Stimulated activated CD4-positive, alpha-beta T cell treated with anti-CD3 and anti-CD28 coated beads, Interleukin-12 subunit alpha, Interleukin-12 subunit beta, amount 100 ng/mL, for 48 hours (primary cell): ENCODE measurements at regions not wholly inside any gene's neighbourhood (a gene's known extent, or its start where the extent isn't known, plus 50 kb on each side); places are given as distances from the start of the nearest gene placed in this dataset.

Source experiments
- DNase-seq, 3 donors: peaks; one replicate each; pipeline ENCODE4 v3.0.0-alpha.2; 2020; ENCODE audit warnings: low read depth in 2 of 3, low spot score in 1 of 3

DNA sequence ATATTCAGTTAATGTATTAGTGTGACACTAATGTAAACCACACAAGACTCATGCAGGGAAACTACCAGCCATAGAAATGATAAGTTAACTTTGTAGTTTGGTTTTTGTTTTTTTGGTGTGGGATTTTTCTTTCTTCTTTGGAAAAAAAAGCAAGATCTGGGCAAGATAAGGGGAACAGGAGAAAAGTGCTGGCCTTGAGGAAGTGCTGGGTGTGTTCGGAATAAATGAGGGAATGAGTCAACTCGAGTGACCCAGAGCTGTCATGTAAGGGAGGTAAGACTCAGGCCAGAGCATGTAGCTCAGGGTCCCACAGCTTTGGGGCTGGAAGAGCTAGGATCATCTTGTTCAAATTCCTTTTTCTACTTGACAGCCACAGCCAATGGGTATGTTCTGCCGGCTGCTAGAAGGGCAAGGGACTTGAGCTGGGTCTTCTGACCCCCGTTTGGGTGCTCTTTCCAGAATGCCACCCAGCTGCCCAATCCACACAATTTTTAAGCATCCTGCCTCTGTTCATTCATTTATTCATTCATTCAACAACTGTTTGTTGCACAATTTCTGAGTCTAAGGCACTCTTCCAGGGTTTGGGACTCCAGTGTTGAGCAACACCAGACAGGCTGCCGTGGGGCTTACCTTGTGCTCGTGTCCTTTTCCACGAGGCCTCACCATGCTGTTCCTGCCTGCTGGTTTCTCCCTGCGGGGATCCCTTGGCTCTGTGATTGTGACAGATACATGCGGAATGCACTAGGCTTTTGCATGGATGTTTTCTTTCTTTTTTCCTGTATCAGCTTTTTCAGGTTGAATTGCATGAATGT, 54.5 kb downstream of the CLDN34 start:
- no peak for DNase-seq

DNA sequence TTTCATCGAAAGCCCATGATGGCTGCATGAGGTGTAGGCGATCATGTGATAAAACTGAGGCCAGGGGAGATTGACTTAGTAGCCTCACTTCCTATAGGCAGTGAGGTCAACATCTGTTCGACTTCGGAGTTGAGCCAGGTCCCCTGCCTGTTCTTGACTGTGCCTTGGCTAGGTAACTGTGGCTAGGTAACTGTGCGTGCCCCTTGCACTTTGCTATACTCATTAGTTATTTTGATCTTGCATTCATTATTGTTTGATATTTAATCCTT, 55.0 kb downstream of the CLDN34 start:
- DNase-seq: no peak

DNA sequence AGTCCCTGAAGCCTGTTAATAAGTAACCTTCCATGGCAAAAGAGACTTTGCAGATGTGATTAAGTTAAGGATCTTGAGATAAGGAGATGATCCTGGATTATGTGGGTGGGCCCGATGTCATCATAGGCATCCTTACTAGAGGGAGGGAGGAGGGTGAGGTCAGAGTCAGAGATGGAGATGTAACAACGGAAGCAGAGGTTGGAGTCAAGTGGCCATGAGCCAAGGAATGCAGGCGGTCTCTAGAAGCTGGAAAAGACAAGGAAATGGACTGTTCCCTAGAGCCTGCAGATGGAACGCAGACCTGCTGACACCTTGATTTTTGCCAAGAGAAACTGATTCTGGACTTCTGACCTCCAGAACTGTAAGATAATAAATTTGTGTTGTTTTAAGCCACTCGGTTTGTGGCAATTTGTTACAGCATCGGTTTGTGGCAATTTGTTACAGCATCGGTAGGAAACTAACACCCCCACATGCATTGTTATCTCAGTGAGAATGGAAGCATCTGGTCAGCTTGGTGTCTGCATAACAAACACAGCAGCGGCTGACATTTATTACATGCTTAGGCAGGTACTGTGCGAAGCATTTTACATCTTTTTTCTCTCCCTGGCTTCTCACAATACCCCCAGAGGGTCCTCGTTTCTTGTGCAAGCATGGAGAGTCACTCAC, 55.6 kb downstream of the CLDN34 start:
- DNase-seq: no peak

DNA sequence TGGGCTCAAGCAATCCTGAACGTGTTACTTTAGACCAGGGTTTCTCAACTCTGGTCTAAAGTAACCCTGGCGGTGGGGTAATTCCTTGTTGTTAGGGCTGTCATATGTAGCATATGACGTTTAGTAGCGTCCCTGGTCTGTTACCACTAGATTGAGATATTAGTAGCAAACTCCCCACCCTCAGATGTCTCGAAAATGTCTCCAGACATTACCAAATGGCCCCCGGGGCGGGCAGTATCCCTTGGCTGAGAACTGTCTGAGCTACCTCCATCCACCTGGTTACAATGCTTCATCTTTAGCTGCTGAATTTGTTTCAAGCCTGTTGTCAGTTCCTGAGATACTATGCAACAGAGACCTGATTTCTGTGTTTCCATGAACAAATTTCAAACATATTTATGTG, 56.7 kb downstream of the CLDN34 start:
- DNase-seq: no peak

DNA sequence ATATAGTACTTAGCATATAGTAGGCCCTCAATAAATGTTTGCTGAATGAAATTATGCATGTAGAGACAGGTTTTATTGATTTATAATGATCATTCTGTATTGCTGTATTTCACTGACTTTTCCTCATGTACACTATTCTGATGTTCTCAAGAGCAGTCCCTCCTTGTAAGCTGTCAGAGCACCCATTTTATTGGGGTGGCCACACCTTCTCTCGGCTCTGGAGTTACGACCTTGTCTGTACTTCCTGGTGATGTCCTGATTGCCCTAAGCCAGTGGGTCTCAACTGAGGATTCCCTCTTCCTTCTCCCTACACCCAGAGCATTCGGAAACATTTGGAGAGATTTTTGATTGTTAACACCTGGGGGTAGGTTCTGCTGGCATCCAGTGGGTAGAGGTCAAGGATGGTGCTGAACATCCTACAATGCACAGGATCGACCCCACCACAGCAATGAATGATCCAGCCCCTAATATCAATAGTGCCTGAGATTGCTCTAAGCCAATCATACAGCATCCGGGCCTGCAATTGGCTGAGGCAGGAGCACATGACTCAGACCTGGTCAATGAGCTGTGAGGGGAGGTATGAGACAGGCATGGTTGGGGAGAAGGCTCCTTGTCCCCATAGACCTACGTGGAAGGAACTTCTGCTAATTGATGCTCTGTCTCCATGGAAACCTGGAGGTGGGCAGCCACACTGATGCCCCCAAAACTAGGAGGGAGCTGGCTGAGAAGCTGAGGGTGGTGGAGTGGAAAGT, 58.8 kb downstream of the CLDN34 start:
- DNase-seq: no peak

DNA sequence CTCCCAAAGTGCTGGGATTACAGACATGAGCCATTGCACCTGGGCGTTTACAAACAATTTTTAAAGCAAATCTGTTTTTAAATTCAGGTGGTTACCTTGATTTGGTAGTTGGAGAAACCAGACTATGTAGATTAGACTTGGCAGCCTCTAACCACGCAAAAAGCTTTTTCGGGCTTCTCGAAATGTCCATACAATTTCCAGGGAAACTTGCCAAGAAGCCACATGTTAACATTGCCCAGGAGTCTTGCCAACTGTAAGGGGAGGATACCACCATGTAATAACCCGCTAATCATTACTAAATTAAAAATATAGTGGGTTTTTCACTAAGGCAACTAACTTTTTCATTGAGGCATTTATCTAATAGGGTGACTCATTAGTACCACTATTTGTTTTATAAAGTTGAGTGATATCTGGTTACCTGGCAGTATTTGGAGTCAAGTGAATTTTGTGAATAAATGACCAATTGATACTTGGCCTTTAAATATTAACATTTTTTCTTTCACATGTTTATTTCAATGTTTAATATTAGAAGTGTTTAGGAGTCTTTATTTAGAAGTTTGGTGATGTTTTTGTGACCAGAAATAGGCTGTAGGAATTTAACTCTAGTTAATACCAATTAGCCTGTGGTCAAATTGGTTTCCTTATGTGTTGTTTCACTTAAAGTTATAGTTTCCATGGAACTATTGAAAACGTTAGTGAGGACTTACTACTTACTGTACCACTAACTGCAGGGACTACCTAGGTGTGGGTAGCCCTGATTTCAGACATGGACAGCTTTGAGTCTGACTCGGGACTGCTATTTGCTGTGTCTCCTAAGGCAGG, 61.3 kb downstream of the CLDN34 start:
- no peak for DNase-seq

DNA sequence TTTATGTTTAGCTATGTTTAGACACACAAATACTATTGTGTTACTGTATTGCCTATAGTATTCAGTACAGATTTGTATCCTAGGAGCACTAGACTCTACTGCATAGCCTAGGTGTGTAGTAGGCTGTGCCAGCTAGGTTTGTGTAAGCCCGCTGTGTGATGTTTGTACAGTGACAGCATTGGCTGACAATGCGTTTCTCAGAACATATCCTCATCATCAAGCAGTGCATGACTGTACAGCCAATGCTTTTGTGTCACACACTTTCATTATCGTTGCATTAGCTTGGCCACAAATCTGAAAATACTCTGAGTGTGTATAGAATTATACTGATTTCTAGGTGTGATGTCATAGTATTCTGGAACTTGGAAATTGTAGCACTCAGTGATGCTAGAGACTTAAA, 63.4 kb downstream of the CLDN34 start:
- DNase-seq: no peak

DNA sequence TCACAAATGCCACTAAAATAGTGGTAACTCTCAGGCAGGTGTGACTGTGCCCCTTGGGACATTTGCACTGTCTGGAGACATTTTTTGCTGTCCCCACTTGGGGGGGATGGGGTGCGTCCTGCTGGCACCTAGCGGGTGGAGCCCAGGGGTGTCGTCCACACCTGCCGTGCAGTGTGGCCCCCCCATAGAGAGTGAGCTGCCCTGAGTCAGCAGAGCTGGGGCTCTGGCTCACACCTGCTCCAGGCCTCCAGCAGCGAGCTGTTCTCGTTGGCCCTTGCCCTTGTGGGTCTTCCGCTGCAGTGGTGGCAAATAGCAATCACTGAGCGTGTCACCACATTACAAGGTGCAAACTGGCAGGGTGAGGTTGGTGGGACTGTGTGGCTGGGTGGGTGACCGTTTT, 64.6 kb downstream of the CLDN34 start:
- no peak for DNase-seq

DNA sequence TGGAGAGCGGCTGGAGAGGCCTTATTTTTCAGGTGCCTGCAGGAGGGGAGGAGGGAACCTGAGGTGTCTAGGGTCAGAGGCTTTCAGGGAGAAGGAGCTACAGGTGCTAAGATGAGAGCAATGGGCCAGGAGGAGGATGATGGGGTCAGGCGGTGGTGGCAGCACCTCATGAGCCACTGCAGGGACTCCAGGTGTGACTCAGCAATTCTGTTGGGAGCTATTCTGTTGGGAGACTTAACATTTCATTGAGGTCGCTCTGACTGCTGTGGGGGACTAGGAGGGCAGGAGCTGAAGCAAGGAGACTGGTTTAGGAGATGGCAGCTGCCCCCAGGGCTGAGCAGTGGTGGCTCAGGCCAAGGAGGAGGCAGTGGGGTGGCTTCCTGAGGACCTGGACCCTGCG, 65.0 kb downstream of the CLDN34 start:
- no peak for DNase-seq

DNA sequence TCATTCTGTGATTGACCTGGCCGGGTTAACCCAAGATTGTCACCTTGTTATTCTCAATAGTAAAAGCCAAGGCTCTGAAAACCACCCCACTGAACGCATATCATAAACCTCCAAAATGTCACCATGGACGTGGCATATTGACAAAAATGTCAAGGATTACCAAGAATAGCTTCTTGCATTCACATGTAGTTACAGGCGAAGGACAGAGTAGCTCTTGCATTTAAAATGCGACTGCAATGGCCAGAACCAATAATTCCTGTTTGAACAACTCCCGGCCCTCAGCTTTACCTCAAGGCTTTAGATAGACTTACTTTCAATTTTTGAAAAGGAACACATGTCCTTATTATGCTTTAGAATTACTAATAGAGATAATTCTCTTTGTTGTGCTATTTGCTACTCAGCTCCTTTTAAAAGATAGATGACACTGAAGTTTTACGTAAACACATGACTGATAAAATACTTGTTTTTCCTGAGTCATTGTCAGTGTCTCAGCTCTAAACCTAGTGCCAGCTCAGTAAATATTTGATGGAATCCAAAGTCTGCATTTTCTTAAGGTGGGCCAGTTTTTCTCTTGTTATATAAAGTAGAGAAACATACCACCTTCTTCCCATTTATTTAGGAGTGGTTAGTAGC, 66.3 kb downstream of the CLDN34 start:
- no peak for DNase-seq

DNA sequence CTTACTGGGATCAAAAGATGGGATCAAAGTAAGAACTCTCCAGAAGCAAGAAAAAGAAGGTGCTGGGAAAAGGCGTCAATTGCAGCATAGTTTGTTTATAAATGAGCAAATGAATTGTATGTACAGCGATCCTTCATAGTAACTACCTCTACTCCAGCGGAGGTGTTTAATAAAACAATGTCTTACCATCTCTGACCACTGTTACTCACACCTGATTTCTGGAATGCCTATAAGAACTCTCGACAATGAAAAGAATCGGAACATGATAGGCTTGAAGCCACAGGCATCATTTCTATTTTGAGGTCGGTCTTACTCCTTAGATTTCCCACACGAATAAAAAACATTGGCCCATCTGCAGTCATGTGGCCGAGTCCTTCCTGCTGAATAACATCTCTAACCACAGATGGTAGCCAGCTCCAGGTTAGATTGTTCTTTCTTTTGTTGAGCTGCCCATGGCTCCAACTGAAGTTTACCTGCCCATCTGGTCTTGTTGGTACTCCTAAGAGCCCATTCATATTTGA, 67.6 kb downstream of the CLDN34 start:
- no peak for DNase-seq

DNA sequence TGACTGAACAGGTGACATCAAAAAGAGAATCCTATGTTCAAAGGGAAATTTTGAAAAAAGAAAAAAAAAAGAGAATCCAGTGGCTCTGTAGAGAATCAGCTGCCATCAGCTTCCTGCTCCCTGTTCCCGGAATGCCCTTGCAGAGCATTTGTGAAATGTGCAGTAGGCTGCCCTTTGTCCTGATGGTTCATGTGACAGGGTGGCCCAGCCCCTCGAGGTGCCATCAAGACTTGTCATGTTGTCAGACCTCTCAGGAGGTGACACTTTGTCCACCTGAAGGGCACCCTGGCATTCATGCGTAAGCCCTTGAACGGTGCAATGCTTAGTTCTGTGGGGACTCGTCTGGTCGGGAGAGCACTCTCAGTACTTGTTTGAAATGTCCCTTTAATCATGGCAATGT, 71.4 kb downstream of the CLDN34 start:
- no peak for DNase-seq

DNA sequence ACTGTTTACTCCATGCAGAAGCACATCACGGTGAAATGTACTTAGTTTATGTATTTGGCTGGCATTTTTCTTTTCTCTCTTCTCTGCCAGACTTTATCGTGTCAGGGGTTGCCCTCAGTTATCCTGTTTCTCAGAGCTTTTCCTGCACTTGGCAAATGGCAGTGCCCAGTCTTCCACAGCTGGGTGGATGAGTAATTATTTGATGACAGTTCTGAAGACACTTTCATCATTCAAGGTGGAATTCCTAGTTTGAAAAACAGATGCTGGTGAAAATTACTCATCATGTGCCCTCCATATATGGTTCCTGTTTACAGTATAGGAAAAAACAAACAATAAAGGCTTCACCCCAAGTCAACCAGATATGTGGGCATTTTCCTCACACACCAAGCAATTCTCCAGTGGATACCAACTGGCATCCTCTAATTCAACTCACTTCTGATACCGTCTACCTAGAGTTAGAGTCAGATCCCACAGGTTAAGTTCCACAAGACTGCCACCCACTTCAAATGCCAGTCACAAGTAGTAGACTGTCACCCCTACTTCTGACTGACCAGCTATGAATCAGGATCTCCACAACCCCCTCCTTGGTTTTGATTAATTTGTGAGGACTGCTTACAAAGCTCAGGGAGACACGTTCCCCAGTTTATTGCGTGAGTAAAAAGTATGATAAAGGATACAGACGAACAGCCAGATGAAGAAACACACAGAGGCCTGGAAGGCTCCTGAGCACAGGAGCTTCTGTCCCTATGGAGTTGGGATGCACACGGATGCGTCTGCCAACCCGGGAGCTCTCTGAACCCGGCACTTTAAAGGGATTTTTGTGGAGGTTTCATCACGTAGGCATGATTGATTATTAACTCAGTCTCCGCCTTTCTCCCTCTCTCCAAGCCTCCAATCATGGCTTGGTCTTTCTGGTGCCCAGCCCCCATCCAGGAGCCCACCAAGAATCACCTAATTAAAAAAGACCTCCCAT, 72.9 kb downstream of the CLDN34 start:
- no peak for DNase-seq

DNA sequence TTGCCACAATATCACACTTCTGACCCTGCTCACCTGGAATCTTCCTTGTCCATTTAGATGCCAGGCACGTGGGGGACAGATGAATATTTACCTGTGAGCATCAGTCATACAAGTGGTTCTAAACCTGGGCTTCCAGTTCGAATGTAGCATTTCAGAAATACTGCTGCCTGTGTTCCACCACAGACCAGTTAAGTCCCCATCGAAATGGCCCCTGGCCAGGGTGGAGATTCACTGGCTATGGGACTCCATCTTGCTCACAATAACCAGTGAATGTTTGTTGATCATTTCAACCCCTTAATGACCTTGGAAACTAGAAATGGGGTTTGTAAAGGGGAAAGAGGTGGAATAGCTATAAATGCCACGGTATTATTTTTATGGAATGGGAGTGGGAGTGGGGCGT, 73.8 kb downstream of the CLDN34 start:
- no peak for DNase-seq

DNA sequence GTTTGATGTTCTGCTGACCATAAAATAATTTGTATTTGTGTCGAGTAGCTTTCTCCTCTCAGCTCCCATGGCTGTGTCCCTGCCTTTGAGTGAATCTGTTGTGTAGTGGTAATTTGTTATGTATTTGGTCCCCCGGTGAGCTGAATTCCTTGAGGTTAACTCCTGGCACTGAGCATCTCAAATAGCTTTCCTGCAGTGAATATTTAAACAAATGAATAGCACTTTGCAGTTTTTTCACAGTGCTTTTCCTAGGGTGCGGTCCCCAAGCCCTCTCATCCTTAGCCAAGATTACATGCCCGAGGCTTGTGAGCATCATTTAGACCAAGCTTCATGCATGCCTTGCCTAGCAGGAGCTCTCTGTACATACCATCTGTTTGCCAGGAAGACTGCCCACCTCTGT, 74.2 kb downstream of the CLDN34 start:
- DNase-seq: no peak

DNA sequence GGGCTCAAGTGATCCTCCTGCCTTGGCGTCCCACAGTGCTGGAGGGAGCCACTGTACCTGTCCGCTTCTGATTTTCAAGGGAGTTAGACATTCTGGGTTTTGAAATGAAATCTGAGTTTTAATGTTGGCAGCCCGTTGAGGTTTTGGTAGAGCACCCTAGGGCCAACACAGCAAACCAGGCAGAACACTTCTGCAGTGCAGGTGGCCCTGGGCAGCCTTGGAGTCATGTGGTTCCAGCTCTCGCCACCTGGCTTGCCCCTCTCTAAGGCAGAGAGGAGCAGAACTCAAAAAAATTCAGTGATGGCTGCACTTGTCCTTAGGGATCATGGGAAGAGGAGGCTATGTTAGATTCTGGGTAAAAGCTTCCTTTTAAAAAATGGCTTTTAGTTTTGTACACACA, 74.9 kb downstream of the CLDN34 start:
- no peak for DNase-seq

DNA sequence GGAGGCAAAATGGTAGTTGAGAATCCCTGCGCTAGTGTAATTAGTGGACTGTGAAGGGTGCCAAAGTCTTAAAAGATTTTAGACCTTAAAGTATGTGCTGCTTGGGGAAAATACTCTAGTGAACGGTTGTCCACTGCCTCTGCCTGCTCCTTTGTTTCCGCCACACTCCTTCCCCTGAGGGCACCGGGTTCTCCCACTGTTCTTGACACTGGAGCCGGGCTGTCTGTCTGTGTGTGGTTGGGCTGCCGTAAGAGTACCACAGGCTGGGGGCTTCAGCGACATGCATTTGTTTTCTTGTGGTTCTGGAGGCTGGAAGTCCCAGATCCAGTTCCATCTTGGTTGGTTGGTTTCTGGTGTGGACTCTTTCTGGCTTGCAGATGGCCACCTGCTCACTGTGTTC, 76.2 kb downstream of the CLDN34 start:
- DNase-seq: no peak

DNA sequence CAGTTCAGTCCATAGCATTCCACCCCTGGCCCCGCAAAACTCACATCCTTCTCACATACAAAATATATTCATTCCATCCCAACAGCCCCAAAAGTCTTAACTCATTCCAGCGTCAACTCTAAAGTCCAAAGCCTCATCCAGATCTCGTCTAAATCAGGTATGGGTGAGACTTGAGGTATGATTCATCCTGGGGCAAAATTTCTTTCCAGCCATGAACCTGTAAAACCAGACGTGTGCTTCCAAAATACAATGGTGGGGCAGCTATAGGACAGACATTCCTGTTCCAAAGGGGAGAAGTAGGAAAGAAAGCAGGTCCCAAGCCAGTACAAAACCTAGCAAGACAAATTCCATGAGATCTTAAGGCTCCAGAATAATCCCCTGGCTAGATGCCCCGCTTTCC, 76.9 kb downstream of the CLDN34 start:
- no peak for DNase-seq

DNA sequence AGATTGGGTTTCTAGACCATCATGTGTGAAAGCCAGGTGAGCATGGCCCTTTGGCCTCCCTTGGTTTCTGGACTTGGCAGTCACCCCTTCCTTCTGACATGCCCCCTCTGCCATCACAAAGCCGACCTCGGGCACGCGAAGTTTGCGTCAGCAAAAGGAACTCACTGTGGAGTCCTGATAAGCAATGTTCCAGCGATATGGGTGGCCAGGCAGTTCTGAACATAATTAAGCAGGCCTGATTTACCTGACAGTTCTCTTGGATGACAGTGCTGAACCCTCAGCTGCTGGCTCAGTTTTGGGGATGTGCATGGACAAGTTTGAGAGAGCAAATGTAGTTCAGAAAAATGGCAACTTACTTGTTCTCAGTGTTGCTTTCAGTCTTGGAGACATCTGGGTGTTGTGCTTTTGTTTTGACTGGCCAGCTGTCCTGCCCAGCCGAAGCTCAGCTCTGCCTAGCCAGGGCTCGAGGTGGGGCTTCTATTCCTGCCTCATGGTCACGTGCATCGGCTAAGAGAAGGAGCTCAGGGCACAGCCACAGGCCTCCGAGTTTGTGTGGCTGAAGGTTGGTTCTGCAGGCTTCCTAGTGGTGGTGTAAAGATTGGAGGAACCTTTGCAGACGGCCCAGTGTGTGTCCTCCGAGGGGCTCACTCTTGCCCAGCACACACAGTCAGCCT, 78.3 kb downstream of the CLDN34 start:
- DNase-seq: no peak
